ENCODE measurements at regions not wholly inside any gene's neighbourhood (a gene's known extent, or its start where the extent isn't known, plus 50 kb on each side); places are given as distances from the start of the nearest gene placed in this dataset.

- TF ChIP-seq POLR2A (IDR thresholded peaks at IDR 0.05; ENCODE audit: low read length), result no peak
- no peak for TF ChIP-seq GATA1 (IDR thresholded peaks at IDR 0.05; ENCODE audit: low read depth, low read length)
These were observed 605.8 kb upstream of the COX7C start for GRCh38 chr5:86011937-86012336.

Data from erythroblast (primary cell).